ENCODE measurements at regions not wholly inside any gene's neighbourhood (a gene's known extent, or its start where the extent isn't known, plus 50 kb on each side); places are given as distances from the start of the nearest gene placed in this dataset.

DNA sequence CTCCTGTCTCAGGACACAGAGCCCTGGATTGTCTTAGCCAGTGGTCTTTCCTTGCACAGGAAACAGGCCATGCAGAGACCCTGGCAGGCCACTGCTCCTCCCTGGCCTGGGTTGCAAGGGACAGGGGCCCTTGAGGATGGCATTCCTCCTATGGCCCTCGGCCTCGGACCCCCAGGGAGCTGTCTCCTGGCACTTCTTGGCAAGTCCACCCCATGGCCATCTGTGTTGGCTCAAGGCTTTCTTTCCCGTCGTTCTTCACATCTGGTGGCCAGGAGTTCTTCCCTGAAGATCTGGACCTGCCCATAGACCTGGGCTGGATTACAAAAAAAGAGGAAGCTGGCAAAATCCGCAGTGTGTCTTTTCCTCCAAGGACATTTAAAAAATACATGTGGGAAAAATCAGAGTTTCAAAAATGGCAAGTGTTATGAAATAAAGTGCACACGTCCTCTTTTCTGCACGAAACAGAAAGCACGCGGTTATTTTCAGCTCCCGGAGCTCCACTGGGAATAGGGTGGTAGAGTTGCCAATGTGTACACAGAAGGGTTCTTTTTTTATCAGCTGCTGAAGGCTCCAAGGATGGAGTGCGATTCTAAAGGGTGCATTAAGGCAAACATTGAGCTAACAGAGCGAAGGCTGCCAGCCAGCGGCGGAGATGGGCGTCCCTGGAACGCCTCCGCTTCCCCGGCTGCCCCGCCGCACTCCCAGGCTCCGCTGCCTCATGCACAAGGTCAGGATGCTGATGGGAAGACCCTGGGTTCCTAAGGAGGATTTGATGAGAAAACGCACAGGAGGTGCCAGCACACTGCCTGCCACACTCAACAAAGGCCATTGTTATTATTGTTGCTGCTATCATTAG lies 62.8 kb upstream of the FAM20C start:
- no peak for DNase-seq (ENCODE audit: extremely low read depth in 1 of 11, low read depth in 9 of 11, low spot score in 4 of 11)

GRCh38 chr7:130222-130572 lies 62.2 kb upstream of the FAM20C start:
- DNase-seq (ENCODE audit: extremely low read depth in 1 of 11, low read depth in 9 of 11, low spot score in 4 of 11) = no peak

- no peak for DNase-seq (ENCODE audit: extremely low read depth in 1 of 11, low read depth in 9 of 11, low spot score in 4 of 11)
Observed at GRCh38 chr7:130875-131780, 61.2 kb upstream of the FAM20C start.

DNA sequence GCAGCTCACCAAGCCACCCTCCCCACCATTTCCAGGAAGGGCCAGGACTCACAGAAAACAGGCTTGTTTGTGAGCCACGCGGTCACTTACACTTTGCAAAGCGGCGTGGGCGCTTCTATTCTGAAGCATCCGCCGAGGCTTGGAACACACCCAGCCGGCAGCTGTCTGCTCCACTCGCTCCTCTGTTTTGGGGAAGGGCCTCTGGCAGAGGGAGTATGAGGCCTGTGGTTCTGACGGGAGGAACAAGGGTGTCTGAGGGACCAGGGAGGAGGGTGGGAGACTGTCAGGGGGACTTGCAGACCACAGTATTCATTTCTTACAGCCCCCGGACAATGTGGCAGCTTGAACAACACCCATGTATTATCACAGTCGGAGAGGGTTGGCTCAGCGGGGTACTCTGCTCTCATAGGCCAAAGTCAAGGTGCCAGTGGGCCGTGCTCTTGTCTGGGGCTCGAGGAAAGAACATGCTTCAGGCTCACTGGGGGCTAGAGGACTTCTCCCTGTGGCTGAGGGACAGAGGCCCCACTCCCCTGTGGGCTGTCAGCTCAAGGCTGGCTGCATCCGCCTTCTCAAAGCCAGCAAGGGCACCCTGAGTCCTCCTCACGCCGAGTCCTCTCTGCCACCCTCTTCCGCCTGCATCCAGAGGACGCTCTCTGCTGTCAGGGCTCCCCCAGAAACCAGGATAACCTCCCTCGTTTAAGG lies 60.4 kb upstream of the FAM20C start:
- no peak for DNase-seq (ENCODE audit: extremely low read depth in 1 of 11, low read depth in 9 of 11, low spot score in 4 of 11)

GRCh38 chr7:132899-133298 lies 59.5 kb upstream of the FAM20C start:
- DNase-seq (ENCODE audit: extremely low read depth in 1 of 11, low read depth in 9 of 11, low spot score in 4 of 11) = no peak

GRCh38 chr7:133470-133869 lies 58.9 kb upstream of the FAM20C start:
- DNase-seq (ENCODE audit: extremely low read depth in 1 of 11, low read depth in 9 of 11, low spot score in 4 of 11) = no peak

DNA sequence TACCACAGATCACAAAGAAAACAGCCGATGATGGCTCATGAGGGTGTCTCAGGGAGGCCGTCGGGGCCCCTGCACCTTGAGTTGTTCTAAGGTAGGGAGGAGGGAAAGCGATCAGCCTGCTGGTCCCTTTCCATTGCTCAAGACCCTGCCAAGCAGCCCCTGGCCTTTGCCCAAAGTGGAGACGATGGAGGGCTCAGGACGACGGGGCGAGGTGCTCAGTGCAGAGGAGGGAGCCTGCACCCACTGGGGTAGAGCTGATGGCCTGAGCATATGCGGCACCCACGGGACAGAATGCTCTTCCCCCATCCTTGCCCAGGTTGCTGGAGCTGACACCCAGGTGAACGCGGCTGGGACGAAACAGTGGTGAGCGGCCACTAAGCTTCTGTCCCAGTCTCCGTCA lies 58.3 kb upstream of the FAM20C start:
- DNase-seq (ENCODE audit: extremely low read depth in 1 of 11, low read depth in 9 of 11, low spot score in 4 of 11) = no peak

DNA sequence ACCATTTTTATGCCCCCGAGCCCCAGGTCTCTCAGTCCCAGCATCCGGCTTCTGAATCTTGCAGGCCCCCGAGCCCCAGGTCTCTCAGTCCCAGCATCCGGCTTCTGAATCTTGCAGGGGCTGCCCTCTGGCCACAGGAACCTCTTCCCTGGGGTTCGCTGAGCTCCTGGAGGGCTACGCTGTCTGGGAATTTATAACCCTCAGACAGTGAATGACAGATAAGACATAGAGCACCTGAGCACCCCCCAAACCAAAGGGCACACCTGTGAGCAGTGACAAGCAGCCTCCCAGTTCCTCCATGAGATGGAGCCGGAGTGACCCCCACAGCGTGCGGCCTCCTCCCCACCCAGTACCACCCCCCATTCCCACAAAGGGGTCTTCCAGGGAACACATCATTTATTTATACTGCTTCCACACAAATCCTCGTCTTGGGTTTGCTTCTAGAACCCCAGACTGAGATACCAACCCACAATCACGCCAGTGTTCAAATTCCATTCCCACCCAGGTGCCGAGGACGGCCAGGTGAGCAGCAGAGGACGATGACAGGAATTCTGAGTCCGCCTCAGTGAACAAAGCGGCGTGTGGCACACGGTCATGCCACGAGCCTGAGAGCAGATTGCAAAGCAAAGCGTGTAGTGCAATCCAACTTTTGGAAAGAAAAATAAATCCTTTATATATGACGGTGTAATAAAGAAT lies 57.7 kb upstream of the FAM20C start:
- no peak for DNase-seq (ENCODE audit: extremely low read depth in 1 of 11, low read depth in 9 of 11, low spot score in 4 of 11)

DNA sequence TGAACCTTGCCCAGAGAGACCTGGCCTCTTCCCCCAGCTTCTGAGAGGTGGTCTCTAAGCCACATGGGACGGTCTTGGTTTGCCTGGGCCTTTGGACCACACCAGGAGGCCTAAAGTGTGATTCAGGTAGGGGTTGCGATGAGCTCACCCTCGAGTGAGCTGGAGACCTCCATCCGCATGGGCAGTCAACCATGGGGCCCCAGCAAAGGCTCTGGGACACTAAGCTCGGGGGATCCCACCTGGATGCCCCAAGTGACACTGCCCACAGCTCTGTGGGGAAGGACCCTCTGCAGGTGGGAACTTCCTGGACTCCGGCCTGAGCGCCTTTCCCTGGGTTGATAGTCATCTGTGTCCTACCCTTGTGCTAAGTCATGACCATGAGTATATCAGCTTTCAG lies 57.1 kb upstream of the FAM20C start:
- DNase-seq (ENCODE audit: extremely low read depth in 1 of 11, low read depth in 9 of 11, low spot score in 4 of 11) = no peak

DNA sequence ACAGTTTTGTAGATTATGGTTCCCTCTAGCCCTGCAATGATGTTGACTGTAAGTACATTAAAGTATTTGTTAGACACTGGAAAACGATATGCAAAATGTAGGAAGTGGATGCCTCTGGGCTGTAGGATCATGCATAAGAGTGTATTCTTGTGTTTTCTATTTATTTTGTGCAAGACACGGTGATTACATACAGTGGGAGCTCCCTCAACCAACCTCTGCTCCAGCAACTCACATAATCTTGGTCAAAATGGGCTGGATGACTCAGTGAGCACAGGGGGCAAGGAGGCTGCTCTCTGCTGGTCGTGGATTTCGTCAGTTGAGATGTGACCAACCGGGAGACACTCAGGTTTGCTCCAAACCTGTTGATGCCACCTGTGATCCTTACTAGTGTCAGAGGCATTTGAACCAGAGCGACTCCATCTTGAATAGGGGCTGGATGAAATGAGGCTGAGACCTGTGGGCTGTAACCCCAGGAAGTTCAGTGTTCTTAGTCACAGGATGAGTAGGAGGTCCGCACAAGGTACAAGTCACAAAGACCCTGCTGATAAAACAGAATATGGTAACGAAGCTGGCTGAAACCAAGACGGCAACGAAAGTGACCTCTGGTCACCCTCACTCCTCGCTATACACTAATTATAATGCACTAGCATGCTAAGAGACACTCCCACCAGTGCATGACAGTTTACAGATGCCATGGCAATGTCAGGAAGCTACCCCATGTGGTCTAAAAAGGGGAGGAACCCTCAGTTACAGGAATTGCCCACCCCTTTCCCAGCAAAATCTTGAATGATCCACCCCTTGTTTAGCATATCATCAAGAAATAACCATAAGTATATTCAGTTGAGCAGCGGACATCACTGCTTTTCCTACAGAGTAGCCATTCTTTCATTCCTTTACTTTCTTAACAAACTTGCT lies 56.4 kb upstream of the FAM20C start:
- DNase-seq (ENCODE audit: extremely low read depth in 1 of 11, low read depth in 9 of 11, low spot score in 4 of 11) = no peak

GRCh38 chr7:137094-137891 lies 55.1 kb upstream of the FAM20C start:
- DNase-seq (ENCODE audit: extremely low read depth in 1 of 11, low read depth in 9 of 11, low spot score in 4 of 11) = no peak

GRCh38 chr7:139131-139530 lies 53.2 kb upstream of the FAM20C start:
- DNase-seq (ENCODE audit: extremely low read depth in 1 of 11, low read depth in 9 of 11, low spot score in 4 of 11) = no peak

DNA sequence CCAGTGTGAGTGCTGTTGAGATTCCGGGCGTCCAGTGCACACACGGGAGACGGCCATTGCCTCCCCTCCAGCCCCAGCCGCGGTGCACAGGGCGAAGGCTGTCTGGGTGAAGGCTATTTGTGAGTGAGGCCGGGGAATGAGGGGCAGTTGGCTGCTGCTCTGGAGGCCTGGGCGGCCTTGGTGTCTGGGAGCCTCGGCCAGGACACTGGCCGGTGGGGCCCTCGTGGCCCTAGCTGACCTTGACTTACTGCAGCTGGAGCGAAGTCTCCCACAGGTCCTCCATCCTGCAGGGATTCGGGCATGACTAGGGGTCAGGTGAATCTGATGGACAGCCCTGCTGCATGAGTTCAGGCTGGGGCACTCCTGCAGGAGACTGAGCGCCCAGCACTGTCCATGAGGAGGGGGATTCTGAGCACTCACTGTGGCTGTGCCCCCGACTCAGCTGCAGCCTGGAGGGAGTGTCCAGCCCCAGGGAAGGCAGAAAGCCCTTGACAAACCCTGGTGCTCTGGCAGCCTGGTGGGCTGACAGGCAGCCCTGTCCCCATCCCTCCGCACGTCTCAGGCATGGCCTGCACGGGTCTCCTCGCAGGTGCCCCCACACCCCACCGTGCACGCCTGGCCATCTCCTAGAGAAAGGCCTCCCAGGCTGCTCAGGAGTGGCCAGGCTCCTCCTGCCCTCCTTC lies 52.7 kb upstream of the FAM20C start:
- no peak for DNase-seq (ENCODE audit: extremely low read depth in 1 of 11, low read depth in 9 of 11, low spot score in 4 of 11)

DNA sequence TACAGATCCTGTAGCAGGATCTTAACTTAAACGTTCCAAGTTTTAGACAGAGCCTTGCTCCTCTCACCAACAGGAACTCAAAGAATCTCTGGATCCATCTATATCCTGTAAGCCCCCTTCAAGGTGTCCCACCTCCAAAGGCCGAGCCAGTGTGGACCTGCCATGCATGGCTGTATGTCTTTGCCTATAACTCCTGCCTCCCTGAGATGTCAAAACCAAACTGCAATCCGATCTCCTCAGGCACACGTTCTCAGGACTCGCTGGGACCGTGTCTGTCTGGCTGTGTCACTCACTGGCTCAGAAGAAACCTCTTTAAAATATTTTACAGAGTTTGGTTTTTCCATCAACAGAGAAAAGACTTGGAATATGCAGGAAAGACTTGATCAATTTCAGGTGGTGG lies 51.4 kb upstream of the FAM20C start:
- no peak for DNase-seq (ENCODE audit: extremely low read depth in 1 of 11, low read depth in 9 of 11, low spot score in 4 of 11)

DNA sequence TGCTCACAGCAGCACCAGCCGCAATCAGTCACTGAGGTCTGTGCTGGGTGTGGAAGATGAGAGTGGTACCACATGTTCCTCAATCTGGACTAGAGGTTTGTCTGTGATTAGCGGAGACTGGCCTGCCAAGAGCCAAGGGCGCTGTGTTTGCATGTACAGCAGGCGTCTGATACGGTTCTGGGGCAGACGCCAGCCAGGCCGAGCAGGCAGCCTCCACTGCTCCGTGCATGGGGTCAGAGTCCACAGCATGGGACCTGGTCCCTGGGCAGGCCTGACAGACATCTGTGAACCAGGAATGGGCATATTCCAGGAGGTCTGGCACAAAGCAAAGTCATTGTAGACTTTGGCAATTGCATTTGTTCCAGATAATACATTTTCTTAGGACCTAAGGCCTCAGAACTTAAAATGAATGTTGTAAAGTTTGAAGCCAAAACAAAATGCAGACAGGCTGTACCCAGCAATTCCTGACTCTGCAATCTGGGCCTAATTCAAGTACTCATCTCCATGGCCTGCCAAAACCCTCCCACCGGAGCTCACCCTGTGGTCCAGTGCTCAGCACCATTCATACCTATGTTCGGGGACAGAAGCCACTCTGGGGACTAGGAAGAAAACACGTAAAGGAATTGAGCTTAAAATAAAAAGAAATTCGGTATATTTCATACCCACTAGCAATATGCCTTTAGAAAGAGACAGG lies 50.0 kb upstream of the FAM20C start:
- DNase-seq (ENCODE audit: extremely low read depth in 1 of 11, low read depth in 9 of 11, low spot score in 4 of 11) = no peak
